Pancreas (tissue), 10 donors: ENCODE measurements at regions not wholly inside any gene's neighbourhood (a gene's known extent, or its start where the extent isn't known, plus 50 kb on each side); places are given as distances from the start of the nearest gene placed in this dataset.
"Not testable (repeated sequence)": the region's sequence is repeated elsewhere in the genome, so short reads cannot be mapped to it uniquely, and the experiment has no call there.

ENCODE experiments used
- ATAC-seq, 4 donors: fragments of 200-7000 bp; cut with Tn5 transposase; one replicate each; pipeline versions ENCODE4 v1.8.0 to v1.9.1; 2020; ENCODE audit warnings: mild to moderate bottlenecking in 4 of 4, moderate library complexity in 4 of 4
- DNase-seq, 6 donors: peaks; one replicate each; pipeline ENCODE4 v3.0.0-alpha.2; 2020
- FAIRE-seq: peaks from 2 replicates; lab custom pipeline; 2012; peaks lifted over from hg19 to GRCh38; lab: Jason Lieb, UNC
- H3K27ac ChIP-seq, 4 donors: fragments of 200-600 bp; sonication (generic); 1 replicate in 3 of 4; 2 replicates in 1 of 4; pipeline versions ENCODE4 v1.5.0 to v1.8.0; 2020
- H3K27me3 ChIP-seq, 4 donors: fragments of 200-600 bp; one replicate each; pipeline ENCODE4 v1.8.0; 2021
- H3K36me3 ChIP-seq, 3 donors: fragments of 200-600 bp; sonication (generic) in 1 of 3; one replicate each; pipeline versions ENCODE4 v1.5.0 to v1.8.0; 2020 to 2021
- H3K4me1 ChIP-seq, 3 donors: fragments of 200-600 bp; one replicate each; pipeline ENCODE4 v1.8.0; 2021
- H3K4me3 ChIP-seq, 4 donors: fragments of 200-600 bp; sonication (generic) in 2 of 4; one replicate each; pipeline versions ENCODE4 v1.5.0 to v1.8.0; 2020 to 2021
- H3K9me3 ChIP-seq, 4 donors: fragments of 200-600 bp; one replicate each; pipeline ENCODE4 v1.8.0; 2021
- WGBS, 2 donors: extraction: QIAGEN DNeasy Blood & Tissue Kit; methylation state at CpG; one replicate each; pipeline ENCODE4 v1.1.7; 2013; 5-methylcytosine and 5-hydroxymethylcytosine counted together
- intact Hi-C, 3 donors: fragments of 100-400 bp; cut with DNase I; formaldehyde crosslinking; loops; one replicate each; pipeline versions ENCODE4 v1.11.1 to v1.14.2; 2022
- TF ChIP-seq, protein P1 (sequence below), 4 donors: fragments of 200-600 bp; sonication (generic) in 3 of 4; IDR thresholded peaks; one replicate each; pipeline versions ENCODE4 v1.5.0 to v1.8.0; 2021; ENCODE audit warnings: antibody characterized with exemption in 4 of 4
- donor health status: healthy with polysubstance abuse.
- donor health status: DM: no; HTN: no; CAD: no; lungs with moderate emphysema.
- donor health status: DM: no; HTN: no; CAD: no.
- donor health status: control.
- donor health status: control.
- donor health status: Bipolar disorder and iron deficiency.
- donor health status: DM: yes; HTN: yes; CAD: no.
- donor health status: DM: no; HTN: no; CAD: no.
- donor health status: DM: no; HTN: no; CAD: no.
- donor health status: DM: yes; HTN: yes; CAD: no.

DNA sequence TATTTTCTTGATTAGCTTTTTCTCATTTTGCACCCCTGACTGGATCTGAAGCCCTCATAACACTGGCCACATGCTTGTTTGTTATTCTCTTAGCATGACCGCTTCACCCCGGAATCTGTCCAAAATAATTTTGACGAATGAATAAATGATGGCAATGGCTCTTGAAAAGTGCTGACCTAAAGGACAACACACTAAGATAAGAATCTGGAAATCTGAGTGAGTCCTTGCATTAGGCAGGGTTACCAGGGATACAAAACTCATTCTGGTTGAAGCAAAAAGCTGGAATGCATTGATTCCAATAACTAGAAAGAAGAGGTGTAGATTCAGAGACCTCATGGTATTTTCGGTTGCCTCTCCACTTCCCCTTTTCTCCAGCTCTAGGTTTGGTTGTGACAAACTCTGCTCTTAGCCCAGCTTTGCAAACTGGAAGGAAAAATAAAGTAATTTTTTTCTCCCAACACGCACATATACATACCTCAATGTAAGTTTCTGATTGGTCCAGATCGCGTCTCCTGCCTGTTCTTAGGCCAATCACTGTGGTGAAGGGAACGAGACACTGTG lies 157.4 kb downstream of the SKIDA1 start:
- Histone ChIP-seq H3K27ac (no peak overlapping the region), H3K4me1 (no peaks in the 10 kb centered on the region), H3K4me3 (no peak overlapping the region), H3K9me3 (no peaks in the 10 kb centered on the region), H3K27me3 (no peaks in the 10 kb centered on the region), H3K36me3 (no peaks in the 10 kb centered on the region)
- intact Hi-C loops = no loop called here
- WGBS, 2 donors = 85% methylated on average over 8 of the region's 8 CpGs
- FAIRE-seq = no peak
- no peak for DNase-seq
- TF ChIP-seq, protein P1, sequence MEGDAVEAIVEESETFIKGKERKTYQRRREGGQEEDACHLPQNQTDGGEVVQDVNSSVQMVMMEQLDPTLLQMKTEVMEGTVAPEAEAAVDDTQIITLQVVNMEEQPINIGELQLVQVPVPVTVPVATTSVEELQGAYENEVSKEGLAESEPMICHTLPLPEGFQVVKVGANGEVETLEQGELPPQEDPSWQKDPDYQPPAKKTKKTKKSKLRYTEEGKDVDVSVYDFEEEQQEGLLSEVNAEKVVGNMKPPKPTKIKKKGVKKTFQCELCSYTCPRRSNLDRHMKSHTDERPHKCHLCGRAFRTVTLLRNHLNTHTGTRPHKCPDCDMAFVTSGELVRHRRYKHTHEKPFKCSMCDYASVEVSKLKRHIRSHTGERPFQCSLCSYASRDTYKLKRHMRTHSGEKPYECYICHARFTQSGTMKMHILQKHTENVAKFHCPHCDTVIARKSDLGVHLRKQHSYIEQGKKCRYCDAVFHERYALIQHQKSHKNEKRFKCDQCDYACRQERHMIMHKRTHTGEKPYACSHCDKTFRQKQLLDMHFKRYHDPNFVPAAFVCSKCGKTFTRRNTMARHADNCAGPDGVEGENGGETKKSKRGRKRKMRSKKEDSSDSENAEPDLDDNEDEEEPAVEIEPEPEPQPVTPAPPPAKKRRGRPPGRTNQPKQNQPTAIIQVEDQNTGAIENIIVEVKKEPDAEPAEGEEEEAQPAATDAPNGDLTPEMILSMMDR (IDR thresholded peaks at IDR 0.05) = no peak
- ATAC-seq = peak in 1 of 4 donors; percentile 34

DNA sequence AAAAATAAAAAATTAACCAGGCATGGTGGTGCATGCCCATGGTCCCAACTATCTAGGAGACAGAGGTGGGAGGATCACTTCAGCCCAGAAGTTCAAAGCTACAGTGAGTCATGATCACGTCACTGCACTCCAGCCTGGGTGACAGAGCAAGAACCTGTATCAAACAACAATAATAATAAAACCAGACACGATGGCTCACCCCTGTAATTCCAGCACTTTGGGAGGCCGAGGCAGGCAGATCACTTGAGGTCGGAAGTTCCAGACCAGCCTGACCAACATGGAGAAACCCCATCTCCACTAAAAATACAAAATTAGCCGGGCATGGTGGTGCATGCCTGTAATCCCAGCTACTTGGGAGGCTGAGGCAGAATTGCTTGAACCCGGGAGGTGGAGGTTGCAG lies 159.4 kb downstream of the SKIDA1 start:
- H3K9me3 ChIP-seq, DNase-seq, H3K4me1 ChIP-seq, ATAC-seq, H3K36me3 ChIP-seq, H3K27ac ChIP-seq, H3K27me3 ChIP-seq, intact Hi-C loops, FAIRE-seq, H3K4me3 ChIP-seq: not testable (repeated sequence)
- WGBS, 2 donors = 80 to 89% methylated on average over 6 of the region's 6 CpGs

DNA sequence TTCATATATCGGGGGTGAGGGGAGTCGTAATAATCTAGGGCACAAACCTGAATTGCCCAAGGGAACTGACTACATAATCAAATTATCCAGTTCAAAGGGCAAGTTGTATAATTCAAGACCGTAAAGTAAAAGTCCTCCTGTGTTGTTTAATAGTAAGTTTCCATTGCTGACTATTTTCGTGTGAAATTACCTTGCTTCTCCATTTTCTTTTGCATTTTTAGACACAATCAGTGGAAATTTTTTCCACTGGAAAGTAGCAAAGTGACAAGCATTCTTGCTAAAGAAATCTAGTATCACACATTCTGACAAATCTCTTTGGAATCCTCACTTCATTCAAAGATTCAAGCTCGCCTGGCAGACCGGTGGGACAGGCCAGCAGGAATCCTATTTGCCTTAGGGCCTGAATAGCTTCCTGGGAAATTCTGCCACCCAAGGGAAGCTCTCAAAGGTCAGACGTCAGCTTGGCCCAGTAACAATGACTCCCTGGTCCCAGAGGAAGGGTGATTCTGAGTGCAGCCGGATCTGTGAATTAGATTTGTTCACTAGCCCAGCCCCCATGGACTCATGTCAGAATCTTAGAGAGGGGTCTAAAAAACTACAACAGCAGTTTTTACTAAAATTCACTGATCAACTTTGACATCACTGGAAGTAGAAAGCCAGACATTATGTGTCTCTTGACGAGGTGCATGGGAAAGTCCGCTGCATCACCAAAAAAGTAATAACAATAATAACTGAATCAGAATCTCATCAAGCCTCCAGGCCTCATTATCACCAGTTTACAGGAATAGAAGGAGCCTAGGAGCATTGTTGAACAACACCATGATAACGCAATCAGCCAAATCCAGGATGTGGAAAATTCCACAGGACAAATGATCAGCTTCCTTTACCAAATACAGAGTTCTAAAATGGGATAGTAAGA lies 161.0 kb downstream of the SKIDA1 start:
- intact Hi-C loops = no loop called here
- peak in 1 of 4 donors; percentile 26 for ATAC-seq
- TF ChIP-seq, protein P1 (IDR thresholded peaks at IDR 0.05) = no peak

DNA sequence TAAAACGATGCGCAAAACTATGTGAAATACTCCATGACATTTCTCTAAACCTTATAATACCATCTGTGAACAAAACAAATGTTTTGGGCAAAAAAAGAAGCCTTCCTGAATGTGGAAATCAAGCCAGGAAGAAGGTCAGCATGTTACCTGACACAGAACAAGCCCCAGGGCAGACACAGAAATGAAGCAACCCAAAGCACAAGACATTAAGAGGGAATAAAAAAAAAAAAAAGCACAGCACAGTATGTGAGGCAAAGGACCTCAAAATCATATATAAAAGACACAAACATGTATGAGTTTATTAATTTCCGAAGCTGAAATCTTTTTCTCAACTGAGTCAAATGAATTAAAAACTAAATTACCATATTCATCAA lies 161.8 kb downstream of the SKIDA1 start:
- Histone ChIP-seq H3K4me1 (no peaks in the 10 kb centered on the region), H3K9me3 (no peaks in the 10 kb centered on the region), H3K4me3 (no peak overlapping the region), H3K36me3 (no peaks in the 10 kb centered on the region), H3K27me3 (no peaks in the 10 kb centered on the region), H3K27ac (no peak overlapping the region)
- TF ChIP-seq, protein P1 (IDR thresholded peaks at IDR 0.05) = no peak
- ATAC-seq (no peak), FAIRE-seq (no peak), DNase-seq (no peak)
- WGBS, 2 donors = 81 to 95% methylated on average over 3 of the region's 3 CpGs
- intact Hi-C loops = no loop called here

More for the DNA sequence above, 161.0 kb downstream of the SKIDA1 start:
- H3K27me3 ChIP-seq = no peaks in the 10 kb centered on the region
- no peaks in the 10 kb centered on the region for H3K9me3 ChIP-seq
- no peak overlapping the region for H3K4me3 ChIP-seq
- no peaks in the 10 kb centered on the region for H3K36me3 ChIP-seq
- H3K4me1 ChIP-seq = no peaks in the 10 kb centered on the region
- FAIRE-seq (no peak), DNase-seq (no peak)
- no peak overlapping the region for H3K27ac ChIP-seq
- 73 to 77% methylated on average over 11 of the region's 11 CpGs for WGBS, 2 donors

DNA sequence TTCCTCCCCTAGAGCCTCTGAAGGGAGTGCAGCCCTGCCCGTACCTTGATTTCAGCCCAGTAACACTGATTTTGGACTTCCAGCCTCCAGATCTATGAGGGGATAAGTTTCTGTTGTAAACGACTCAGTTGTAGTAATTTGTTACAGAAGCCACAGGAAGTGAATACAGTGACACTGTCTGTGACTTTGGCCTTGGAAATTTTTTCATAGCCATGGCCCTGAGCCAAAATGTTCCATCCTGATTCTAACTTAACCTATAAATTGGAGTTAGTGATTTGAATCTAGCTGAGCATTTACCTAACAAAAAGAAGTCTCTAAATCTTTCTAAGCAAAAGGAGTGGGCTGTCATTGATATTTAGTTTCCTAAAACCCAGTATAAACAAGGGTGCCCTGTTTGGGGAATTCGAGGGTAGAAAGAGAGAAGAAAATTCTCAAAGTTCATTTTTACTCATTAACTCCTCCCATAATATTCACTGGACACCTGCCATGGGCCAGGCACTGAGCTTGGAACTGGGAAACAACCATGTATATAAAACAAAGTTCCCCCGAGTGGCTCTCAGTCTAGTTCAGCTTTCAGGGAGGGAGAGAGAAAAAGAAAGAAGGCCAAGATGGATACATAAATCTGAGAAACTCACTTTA lies 162.3 kb downstream of the SKIDA1 start:
- ATAC-seq = no peak
- WGBS, 2 donors = 46 to 54% methylated on average over 4 of the region's 4 CpGs
- TF ChIP-seq, protein P1 (IDR thresholded peaks at IDR 0.05) = no peak
- no peak for FAIRE-seq
- H3K27ac ChIP-seq = no peak overlapping the region
- intact Hi-C loops = no loop called here
- H3K4me3 ChIP-seq = no peak overlapping the region
- H3K36me3 ChIP-seq = no peaks in the 10 kb centered on the region
- no peaks in the 10 kb centered on the region for H3K27me3 ChIP-seq
- no peaks in the 10 kb centered on the region for H3K4me1 ChIP-seq
- DNase-seq = no peak
- no peaks in the 10 kb centered on the region for H3K9me3 ChIP-seq
